Endothelial cell of umbilical vein (primary cell): ENCODE measurements at regions not wholly inside any gene's neighbourhood (a gene's known extent, or its start where the extent isn't known, plus 50 kb on each side); places are given as distances from the start of the nearest gene placed in this dataset.

ENCODE experiments used
- BruUV-seq: library from RNA; stranded (reverse); fragments of 400-500 nt; replicated peaks from 2 replicates; lab custom pipeline; 2021; lab: Mats Ljungman, UMichigan
- CTCF ChIA-PET: fragments of 300-600, 350-600 bp; sonication (Branson Sonifier 250); formaldehyde crosslinking; loops from one replicate; lab custom pipeline; 2021; ENCODE audit warnings: antibody characterized with exemption, inconsistent platforms; lab: Charles Lee
- POLR2A ChIA-PET: fragments of 300-600, 350-600 bp; sonication (Branson Sonifier 250); formaldehyde crosslinking; loops from one replicate; lab custom pipeline; 2021; ENCODE audit warnings: antibody characterized with exemption, inconsistent platforms; lab: Charles Lee
- DNase-seq: peaks from one replicate; pipeline ENCODE4 v3.0.0-alpha.2; 2011; ENCODE audit warnings: low read depth, low spot score
- FAIRE-seq: peaks from 2 replicates; lab custom pipeline; 2011; peaks lifted over from hg19 to GRCh38; lab: Jason Lieb, UNC
- H2AFZ ChIP-seq: 2 replicates; pipeline ENCODE4 v1.6.0; 2012; ENCODE audit warnings: low read depth, low read length, control low read depth, inconsistent platforms
- H3K27ac ChIP-seq: 2 replicates; pipeline ENCODE4 v1.5.1; 2011; ENCODE audit warnings: low read depth, mild to moderate bottlenecking, control low read depth, low read length, moderate library complexity; ENCODE audit not compliant: insufficient read depth
- H3K27me3 ChIP-seq, 2 experiments: 2 replicates each; pipeline versions ENCODE4 v1.6.0 to v1.6.1; 2011; ENCODE audit warnings: low read length in 2 of 2, mixed read lengths in 1 of 2; ENCODE audit not compliant: control insufficient read depth in 2 of 2, insufficient read depth in 2 of 2
- H3K36me3 ChIP-seq, 2 experiments: 2 replicates in 1 of 2; 3 replicates in 1 of 2; pipeline ENCODE4 v1.5.1; 2011; ENCODE audit warnings: low read length in 2 of 2, mild to moderate bottlenecking in 1 of 2, moderate library complexity in 1 of 2; ENCODE audit not compliant: control insufficient read depth in 2 of 2, insufficient read depth in 2 of 2; ENCODE audit errors: extremely low read depth in 1 of 2
- H3K4me1 ChIP-seq: 3 replicates; pipeline ENCODE4 v1.5.1; 2011; ENCODE audit warnings: mild to moderate bottlenecking, low read length; ENCODE audit not compliant: control insufficient read depth, insufficient read depth; ENCODE audit errors: extremely low read depth
- H3K4me2 ChIP-seq: 2 replicates; pipeline ENCODE4 v1.6.1; 2011; ENCODE audit warnings: low read length, control low read depth, mixed read lengths; ENCODE audit not compliant: insufficient read depth
- H3K4me3 ChIP-seq, 3 experiments: fragments of 200-600 bp in 1 of 3; sonication (generic), shearing (Covaris generic) in 1 of 3; replicated peaks in 1 of 3; 2 replicates each; pipeline ENCODE4 v1.5.1; 2011 to 2016; ENCODE audit warnings: control low read depth in 3 of 3, low read length in 3 of 3, mild to moderate bottlenecking in 2 of 3, inconsistent platforms in 1 of 3, low read depth in 1 of 3, moderate library complexity in 1 of 3; ENCODE audit not compliant: insufficient read depth in 1 of 3
- H3K79me2 ChIP-seq: 2 replicates; pipeline ENCODE4 v1.6.0; 2012; ENCODE audit warnings: low read length, inconsistent platforms; ENCODE audit not compliant: control insufficient read depth, insufficient read depth
- H3K9ac ChIP-seq: replicated peaks from 2 replicates; pipeline ENCODE3; 2011; ENCODE audit warnings: low read length, control low read depth; ENCODE audit not compliant: insufficient read depth; ENCODE audit errors: extremely low read depth
- H3K9me1 ChIP-seq: replicated peaks from 3 replicates; pipeline ENCODE4 v1.6.0; 2011; ENCODE audit warnings: mild to moderate bottlenecking, low read length; ENCODE audit not compliant: control insufficient read depth, insufficient read depth; ENCODE audit errors: extremely low read depth
- H3K9me3 ChIP-seq: replicated peaks from 2 replicates; pipeline ENCODE4 v1.5.1; 2012; ENCODE audit warnings: low read length, inconsistent platforms; ENCODE audit not compliant: control insufficient read depth, insufficient read depth
- H4K20me1 ChIP-seq: replicated peaks from 2 replicates; pipeline ENCODE3; 2011; ENCODE audit warnings: mild to moderate bottlenecking, low read length; ENCODE audit not compliant: control insufficient read depth, insufficient read depth; ENCODE audit errors: extremely low read depth
- GATA2 ChIP-seq: IDR thresholded peaks from 2 replicates; pipeline ENCODE4 v1.7.0; 2011; ENCODE audit warnings: low read depth, mild to moderate bottlenecking, moderate library complexity, mixed read lengths, low read length; ENCODE audit not compliant: insufficient read length, insufficient read depth
- MAX ChIP-seq: IDR thresholded peaks from 2 replicates; pipeline ENCODE4 v1.6.1; 2011; ENCODE audit not compliant: insufficient read depth, insufficient read length
- MYC ChIP-seq: IDR thresholded peaks from one replicate; pipeline ENCODE4 v1.6.1; 2011; ENCODE audit warnings: mild to moderate bottlenecking, low read depth, low read length
- POLR2A ChIP-seq: IDR thresholded peaks from 2 replicates; pipeline ENCODE4 v1.6.1; 2012; ENCODE audit warnings: low read depth, mild to moderate bottlenecking, control low read depth, low read length
- POLR2AphosphoS5 ChIP-seq: IDR thresholded peaks from 2 replicates; pipeline ENCODE4 v1.6.1; 2012; ENCODE audit warnings: low read depth, mild to moderate bottlenecking, control low read depth, low read length, moderate library complexity; ENCODE audit not compliant: insufficient read depth
- dilution Hi-C: fragments of 300-500 bp; cut with MboI; formaldehyde crosslinking; loops from one replicate; pipeline ENCODE4 v1.15.0; 2019; ENCODE audit warnings: low sequenced_read_pairs; ENCODE audit not compliant: extremely low pct_ligation_motif_present
- intact Hi-C: fragments of 100-400 bp; cut with micrococcal nuclease; formaldehyde crosslinking; loops from one replicate; pipeline ENCODE4 v1.10.0; 2022

DNA sequence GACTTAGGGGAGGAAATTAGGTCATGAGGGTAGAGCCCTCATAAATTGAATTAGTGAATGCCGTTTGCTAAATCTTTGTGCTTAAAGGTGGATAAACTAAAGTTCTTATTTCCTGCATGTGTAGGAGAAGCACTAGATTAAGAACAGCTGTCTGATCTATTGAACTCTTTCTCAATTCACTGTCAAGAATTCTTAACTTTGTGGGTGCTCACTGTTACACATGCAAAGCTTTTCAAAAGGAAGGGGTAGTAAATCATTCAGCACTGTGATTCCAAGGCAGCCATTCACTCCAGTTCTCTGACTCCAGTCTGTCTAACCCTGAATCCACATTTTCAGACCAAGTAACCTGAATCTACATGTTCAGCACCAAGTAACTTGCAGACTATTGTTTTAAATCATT, 1520.1 kb downstream of the PCDH18 start:
- CTCF ChIA-PET, result no interaction called here
- H3K9ac ChIP-seq, result no peak overlapping the region
- H3K9me3 ChIP-seq, result no peaks in the 10 kb centered on the region
- intact Hi-C loops (no loop called here), dilution Hi-C loops (no loop called here)
- H3K9me1 ChIP-seq, result no peaks in the 10 kb centered on the region
- TF ChIP-seq MAX (no peak), POLR2AphosphoS5 (no peak), MYC (no peak), GATA2 (no peak), POLR2A (no peak)
- H3K4me2 ChIP-seq, result no peak overlapping the region
- no peak overlapping the region for H2AFZ ChIP-seq
- no peaks in the 10 kb centered on the region for H4K20me1 ChIP-seq
- DNase-seq, result no peak
- H3K79me2 ChIP-seq, result no peaks in the 10 kb centered on the region
- FAIRE-seq, result no peak
- POLR2A ChIA-PET, result no interaction called here
- H3K27me3 ChIP-seq, result no peaks in the 10 kb centered on the region
- H3K36me3 ChIP-seq, result no peaks in the 10 kb centered on the region
- H3K4me1 ChIP-seq, result no peaks in the 10 kb centered on the region
- H3K27ac ChIP-seq, result no peak overlapping the region
- no TSS peak for BruUV-seq
- H3K4me3 ChIP-seq, result no peak overlapping the region

DNA sequence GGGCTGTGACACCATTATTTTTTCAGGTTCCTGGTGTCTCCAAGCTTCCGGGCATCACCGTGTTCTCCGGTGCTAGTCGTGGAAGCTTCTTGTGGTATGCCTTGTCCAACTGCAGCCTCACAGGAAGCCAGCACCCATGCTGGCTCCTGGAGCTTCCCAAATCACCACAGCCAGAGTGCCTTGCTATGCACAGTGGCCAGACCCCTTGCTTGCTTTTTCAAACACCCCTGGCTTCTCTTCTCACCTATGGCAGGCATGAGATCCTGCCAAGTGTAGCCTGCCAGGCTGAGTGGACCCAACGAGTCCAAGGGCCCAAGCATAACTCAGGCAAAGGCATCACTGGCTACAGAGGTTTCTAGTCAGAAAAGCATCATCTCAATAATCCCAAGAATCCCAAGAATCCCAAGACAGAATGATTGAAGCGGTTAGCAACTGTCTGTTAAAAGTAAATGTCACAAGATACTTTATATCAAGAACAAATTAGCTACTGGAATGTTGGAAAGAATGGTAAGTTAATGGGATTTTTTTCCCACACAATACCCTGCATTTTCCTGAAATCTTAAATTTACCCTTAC, 1522.9 kb downstream of the PCDH18 start:
- CTCF ChIA-PET, result no interaction called here
- dilution Hi-C loops, result no loop called here

More for the DNA sequence above, 1522.9 kb downstream of the PCDH18 start:
- no TSS peak for BruUV-seq
- no peaks in the 10 kb centered on the region for H3K36me3 ChIP-seq
- H3K4me1 ChIP-seq, result no peaks in the 10 kb centered on the region
- H3K4me3 ChIP-seq, result no peak overlapping the region
- no peak overlapping the region for H2AFZ ChIP-seq
- H3K9ac ChIP-seq, result no peak overlapping the region
- FAIRE-seq, result no peak
- H4K20me1 ChIP-seq, result no peaks in the 10 kb centered on the region
- H3K9me1 ChIP-seq, result no peaks in the 10 kb centered on the region
- H3K27ac ChIP-seq, result no peak overlapping the region
- no peaks in the 10 kb centered on the region for H3K79me2 ChIP-seq
- TF ChIP-seq GATA2, result no peak
- no peak for TF ChIP-seq MYC
- intact Hi-C loops, result no loop called here
- H3K4me2 ChIP-seq, result no peak overlapping the region
- no peaks in the 10 kb centered on the region for H3K9me3 ChIP-seq
- no peaks in the 10 kb centered on the region for H3K27me3 ChIP-seq
- no peak for DNase-seq
- POLR2A ChIA-PET, result interaction anchor here (0.6 kb wide), 1 partner anchor 18 kb away, joined by 4 read pairs; no protein-coding TSS in a partner anchor
